H1 (cell line): ENCODE measurements at regions not wholly inside any gene's neighbourhood (a gene's known extent, or its start where the extent isn't known, plus 50 kb on each side); places are given as distances from the start of the nearest gene placed in this dataset.

Experiments
- CTCF ChIA-PET: fragments of 300-600 bp; sonication (Branson Sonifier 250); formaldehyde crosslinking; loops from one replicate; lab custom pipeline; 2021; ENCODE audit not compliant: partially characterized antibody; lab: Charles Lee
- POLR2A ChIA-PET: fragments of 300-600 bp; sonication (Branson Sonifier 250); formaldehyde crosslinking; loops from one replicate; lab custom pipeline; 2021; ENCODE audit warnings: inconsistent platforms; ENCODE audit not compliant: partially characterized antibody; lab: Charles Lee
- DNase-seq, 2 experiments: peaks; one replicate each; pipeline versions ENCODE4 v3.0.0 to v3.0.0-alpha.2; 2010 to 2022; ENCODE audit warnings: low spot score in 2 of 2, low read depth in 1 of 2, mixed read lengths in 1 of 2
- FAIRE-seq: peaks from 2 replicates; lab custom pipeline; 2011; peaks lifted over from hg19 to GRCh38; lab: Jason Lieb, UNC
- H2AFZ ChIP-seq: 2 replicates; pipeline ENCODE4 v1.8.1; 2012; ENCODE audit warnings: low read length, inconsistent platforms
- H2AK5ac ChIP-seq: 2 replicates; pipeline ENCODE4 v1.6.1; 2013; ENCODE audit warnings: low read depth, low read length
- H2BK120ac ChIP-seq: replicated peaks from 2 replicates; pipeline ENCODE3; 2013; ENCODE audit warnings: low read depth, low read length, inconsistent platforms
- H2BK12ac ChIP-seq: 2 replicates; pipeline ENCODE4 v1.6.1; 2013; ENCODE audit warnings: low read depth, low read length
- H2BK15ac ChIP-seq: 2 replicates; pipeline ENCODE4 v1.6.1; 2013; ENCODE audit warnings: low read length
- H2BK20ac ChIP-seq: 2 replicates; pipeline ENCODE4 v1.6.1; 2013; ENCODE audit warnings: low read length
- H2BK5ac ChIP-seq: 2 replicates; pipeline ENCODE4 v1.6.1; 2013; ENCODE audit warnings: low read depth, low read length
- H3K14ac ChIP-seq: 2 replicates; pipeline ENCODE4 v1.6.1; 2013; ENCODE audit warnings: inconsistent platforms; ENCODE audit not compliant: insufficient read length
- H3K18ac ChIP-seq: 2 replicates; pipeline ENCODE4 v1.6.1; 2013; ENCODE audit warnings: low read length; ENCODE audit errors: extremely low read depth
- H3K23ac ChIP-seq: 2 replicates; pipeline ENCODE4 v1.6.1; 2013; ENCODE audit warnings: inconsistent platforms; ENCODE audit not compliant: insufficient read length
- H3K23me2 ChIP-seq: 2 replicates; pipeline ENCODE4 v1.6.1; 2013; ENCODE audit warnings: low read depth, low read length
- H3K27ac ChIP-seq: 2 replicates; pipeline ENCODE4 v1.6.1; 2011; ENCODE audit warnings: low read depth, low read length, inconsistent platforms
- H3K27me3 ChIP-seq, 4 experiments: replicated peaks in 1 of 4; 1 replicate in 1 of 4; 2 replicates in 3 of 4; pipeline versions ENCODE4 v1.6.1 to v1.8.1; 2011 to 2013; ENCODE audit warnings: low read length in 3 of 4, mild to moderate bottlenecking in 3 of 4, inconsistent platforms in 2 of 4, mixed read lengths in 2 of 4, moderate library complexity in 1 of 4; ENCODE audit not compliant: control insufficient read depth in 3 of 4, insufficient read depth in 3 of 4; ENCODE audit errors: extremely low read depth in 1 of 4
- H3K36me3 ChIP-seq, 4 experiments: 2 replicates each; pipeline versions ENCODE4 v1.6.1 to v1.8.1; 2011 to 2013; ENCODE audit warnings: mild to moderate bottlenecking in 4 of 4, low read length in 3 of 4, moderate library complexity in 2 of 4, control low read depth in 1 of 4, inconsistent platforms in 1 of 4; ENCODE audit not compliant: insufficient read depth in 4 of 4, control insufficient read depth in 2 of 4
- H3K4ac ChIP-seq: replicated peaks from 2 replicates; pipeline ENCODE3; 2013; ENCODE audit warnings: low read length, low read depth, mixed read lengths, inconsistent platforms; ENCODE audit not compliant: insufficient read length
- H3K4me1 ChIP-seq, 4 experiments: replicated peaks in 1 of 4; 1 replicate in 1 of 4; 2 replicates in 3 of 4; pipeline versions ENCODE4 v1.6.1 to v1.8.1; 2011 to 2013; ENCODE audit warnings: low read length in 3 of 4, inconsistent platforms in 2 of 4, mixed read lengths in 1 of 4; ENCODE audit not compliant: insufficient read depth in 4 of 4, control insufficient read depth in 3 of 4
- H3K4me2 ChIP-seq, 2 experiments: 2 replicates each; pipeline versions ENCODE4 v1.6.1 to v1.8.1; 2011 to 2013; ENCODE audit warnings: low read depth in 2 of 2, low read length in 2 of 2, control low read depth in 1 of 2, inconsistent platforms in 1 of 2, mild to moderate bottlenecking in 1 of 2; ENCODE audit not compliant: insufficient read depth in 1 of 2
- H3K4me3 ChIP-seq, 4 experiments: fragments of 200-600, 300-600 bp in 1 of 4; sonication (generic), shearing (Covaris generic), sonication (Bioruptor Twin) in 1 of 4; 2 replicates each; pipeline versions ENCODE4 v1.5.1 to v1.8.1; 2011 to 2016; ENCODE audit warnings: low read length in 4 of 4, low read depth in 3 of 4, control low read depth in 2 of 4, inconsistent platforms in 2 of 4, mild to moderate bottlenecking in 2 of 4, mixed read lengths in 1 of 4, moderate library complexity in 1 of 4; ENCODE audit not compliant: insufficient read depth in 2 of 4; ENCODE audit errors: extremely low read depth in 1 of 4
- H3K56ac ChIP-seq: replicated peaks from 2 replicates; pipeline ENCODE3; 2013; ENCODE audit warnings: low read depth, mild to moderate bottlenecking, mixed read lengths, low read length, inconsistent platforms; ENCODE audit not compliant: insufficient read length
- H3K79me1 ChIP-seq: 2 replicates; pipeline ENCODE4 v1.6.1; 2013; ENCODE audit warnings: low read depth, low read length, control low read depth
- H3K79me2 ChIP-seq, 2 experiments: 2 replicates each; pipeline versions ENCODE4 v1.6.1 to v1.8.1; 2012 to 2013; ENCODE audit warnings: low read length in 2 of 2, mild to moderate bottlenecking in 2 of 2, inconsistent platforms in 1 of 2; ENCODE audit not compliant: insufficient read depth in 2 of 2, control insufficient read depth in 1 of 2
- H3K9ac ChIP-seq, 4 experiments: replicated peaks in 1 of 4; 1 replicate in 1 of 4; 2 replicates in 3 of 4; pipeline versions ENCODE4 v1.6.1 to v1.8.1; 2011 to 2013; ENCODE audit warnings: low read depth in 3 of 4, low read length in 3 of 4, control low read depth in 2 of 4, mild to moderate bottlenecking in 2 of 4, moderate library complexity in 2 of 4, inconsistent platforms in 1 of 4; ENCODE audit errors: extremely low read depth in 1 of 4
- H3K9me3 ChIP-seq, 2 experiments: 2 replicates each; pipeline versions ENCODE4 v1.6.1 to v1.8.1; 2012 to 2013; ENCODE audit warnings: mild to moderate bottlenecking in 2 of 2, moderate library complexity in 2 of 2, control low read depth in 1 of 2, inconsistent platforms in 1 of 2, low read depth in 1 of 2, low read length in 1 of 2, mixed read lengths in 1 of 2; ENCODE audit not compliant: insufficient read depth in 2 of 2
- H4K20me1 ChIP-seq, 2 experiments: replicated peaks in 1 of 2; 2 replicates each; pipeline versions ENCODE3 to v1.8.1; 2011 to 2013; ENCODE audit warnings: inconsistent platforms in 2 of 2, low read length in 2 of 2, mild to moderate bottlenecking in 1 of 2; ENCODE audit not compliant: insufficient read depth in 2 of 2, control insufficient read depth in 1 of 2
- H4K5ac ChIP-seq: 2 replicates; pipeline ENCODE4 v1.6.1; 2013; ENCODE audit warnings: low read length, low read depth, mixed read lengths, inconsistent platforms; ENCODE audit not compliant: insufficient read length
- H4K8ac ChIP-seq: 2 replicates; pipeline ENCODE4 v1.8.0; 2013; ENCODE audit warnings: mild to moderate bottlenecking, moderate library complexity, low read length, inconsistent platforms; ENCODE audit not compliant: insufficient read depth; ENCODE audit errors: extremely low read depth
- H4K91ac ChIP-seq: replicated peaks from 2 replicates; pipeline ENCODE3; 2013; ENCODE audit warnings: low read length, mixed read lengths, inconsistent platforms; ENCODE audit not compliant: insufficient read length
- CTBP2 ChIP-seq: IDR thresholded peaks from 2 replicates; pipeline ENCODE4 v1.7.0; 2011; ENCODE audit warnings: borderline replicate concordance, mild to moderate bottlenecking, moderate library complexity, mixed read lengths, low read length; ENCODE audit not compliant: insufficient read depth, insufficient read length
- EZH2 ChIP-seq: fragments of 200-600 bp; sonication (generic); IDR thresholded peaks from 2 replicates; pipeline ENCODE4 v1.7.1; 2012; ENCODE audit warnings: low read depth, mild to moderate bottlenecking, moderate library complexity, low read length, inconsistent platforms; ENCODE audit not compliant: severe bottlenecking
- RFX5 ChIP-seq: IDR thresholded peaks from 2 replicates; pipeline ENCODE4 v1.6.1; 2011; ENCODE audit warnings: low read depth, low read length, improper control_type of control experiment, borderline replicate concordance
- SP2 ChIP-seq: IDR thresholded peaks from 2 replicates; pipeline ENCODE4 v1.6.1; 2012; ENCODE audit warnings: mild to moderate bottlenecking, low read length, inconsistent platforms
- TBP ChIP-seq: IDR thresholded peaks from 2 replicates; pipeline ENCODE4 v1.6.1; 2011; ENCODE audit warnings: low read depth, low read length, improper control_type of control experiment
- WGBS, 2 experiments: shearing (Covaris generic) in 1 of 2; methylation state at CpG; one replicate each; pipeline versions ENCODE4 v1.1.6 to v1.1.7; 2013 to 2015; ENCODE audit warnings: low lambda C conversion rate in 2 of 2, mixed read lengths in 2 of 2, inconsistent platforms in 1 of 2, low coverage in 1 of 2, missing lambda C conversion rate in 1 of 2; ENCODE audit not compliant: insufficient replicate concordance in 2 of 2, insufficient coverage in 1 of 2, insufficient read length in 1 of 2; ENCODE audit errors: extremely low coverage in 1 of 2, missing lambda C conversion rate in 1 of 2; 5-methylcytosine and 5-hydroxymethylcytosine counted together

- 93% methylated on average over 3 of the region's 3 CpGs; no CpG with 5 or more reads in 1 of the 2 experiments for WGBS, 2 experiments
- Histone ChIP-seq H3K4me3 (no peak overlapping the region), H3K27ac (no peak overlapping the region), H3K4me1 (no peaks in the 10 kb centered on the region; a peak in 1 of 7 replicates), H3K36me3 (no peaks in the 10 kb centered on the region), H3K14ac (no peak overlapping the region), H3K79me1 (no peaks in the 10 kb centered on the region), H2BK5ac (no peak overlapping the region), H4K91ac (no peak overlapping the region), H3K4me2 (no peak overlapping the region), H4K20me1 (no peaks in the 10 kb centered on the region), H4K5ac (no peak overlapping the region), H2BK15ac (no peak overlapping the region), H2BK12ac (no peak overlapping the region), H3K9me3 (peaks cover 14% of the 10 kb centered on the region in 2 experiments), H3K56ac (no peak overlapping the region), H4K8ac (no peak overlapping the region), H2BK20ac (no peak overlapping the region), H2BK120ac (no peak overlapping the region), H3K23me2 (no peaks in the 10 kb centered on the region), H3K18ac (no peak overlapping the region), H2AK5ac (no peak overlapping the region), H3K4ac (no peak overlapping the region), H3K23ac (no peak overlapping the region), H3K27me3 (no peaks in the 10 kb centered on the region), H2AFZ (no peak overlapping the region), H3K79me2 (no peaks in the 10 kb centered on the region), H3K9ac (no peak overlapping the region)
- CTCF ChIA-PET, result interaction anchor here (0.6 kb wide), 1 partner anchor 663 kb away, joined by 4 read pairs; no protein-coding TSS in a partner anchor
- DNase-seq (no peak), FAIRE-seq (no peak)
- TF ChIP-seq SP2 (no peak), EZH2 (no peak), RFX5 (no peak), CTBP2 (no peak), TBP (no peak)
- POLR2A ChIA-PET, result no interaction called here
Measured at GRCh38 chr14:30085943-30086342, 158.3 kb upstream of the PRKD1 start.
